HG02678 (cell line): ENCODE measurements at regions not wholly inside any gene's neighbourhood (a gene's known extent, or its start where the extent isn't known, plus 50 kb on each side); places are given as distances from the start of the nearest gene placed in this dataset.

ENCODE experiments used
- ATAC-seq: cut with Tn5 transposase; IDR thresholded peaks from one replicate; pipeline ENCODE4 v1.9.1; 2021; ENCODE audit warnings: mild to moderate bottlenecking, moderate library complexity; ENCODE audit not compliant: unreplicated experiment

DNA sequence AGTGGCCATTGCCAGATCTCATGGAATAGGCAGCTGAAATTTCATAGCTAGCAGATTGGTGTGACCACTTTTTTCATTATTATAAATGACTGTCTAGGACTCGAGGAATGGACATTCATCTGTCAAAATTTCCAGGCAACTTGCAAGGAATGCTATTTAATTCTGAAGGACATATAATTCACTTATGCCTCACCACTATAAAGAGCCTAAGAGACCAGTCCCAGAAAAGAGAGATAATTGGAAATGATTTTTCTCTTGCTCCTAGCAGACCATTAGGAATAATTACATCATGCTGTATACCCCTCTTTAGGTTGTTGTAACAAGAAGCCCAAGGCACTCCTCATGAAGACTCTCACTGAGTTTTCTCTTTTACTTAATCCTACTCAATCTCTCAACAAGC lies 557.4 kb upstream of the RAB6C start:
- ATAC-seq = no peak

DNA sequence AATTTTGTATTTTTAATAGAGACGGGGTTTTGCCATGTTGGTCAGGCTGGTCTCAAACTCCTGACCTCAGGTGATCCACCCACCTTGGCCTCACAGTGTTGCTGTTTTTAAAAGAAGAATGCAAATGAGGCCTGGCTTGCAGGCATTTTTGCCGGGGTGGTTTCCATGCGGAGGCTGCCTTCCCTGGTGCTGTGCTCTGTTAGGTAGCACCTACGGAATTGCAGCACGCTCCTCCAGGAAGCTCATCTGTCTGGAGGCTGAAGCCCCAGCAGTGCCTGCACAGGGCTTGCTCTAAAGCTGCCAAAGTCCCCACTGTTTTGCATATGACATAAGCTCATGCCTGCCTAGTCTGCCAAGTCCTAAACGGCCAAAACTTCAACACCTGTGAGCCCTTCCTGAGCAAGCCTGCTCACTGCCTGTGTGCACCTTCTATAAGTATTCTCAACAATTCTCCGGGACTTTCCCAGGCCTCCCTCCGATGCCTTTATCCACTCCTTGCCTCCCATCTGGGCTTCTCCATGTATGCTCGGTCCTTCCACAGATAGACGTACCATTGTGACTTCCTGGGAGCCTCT lies 551.3 kb upstream of the RAB6C start:
- ATAC-seq = no peak

- no peak for ATAC-seq
Measured at GRCh38 chr2:129430911-129431310, 548.6 kb upstream of the RAB6C start.

DNA sequence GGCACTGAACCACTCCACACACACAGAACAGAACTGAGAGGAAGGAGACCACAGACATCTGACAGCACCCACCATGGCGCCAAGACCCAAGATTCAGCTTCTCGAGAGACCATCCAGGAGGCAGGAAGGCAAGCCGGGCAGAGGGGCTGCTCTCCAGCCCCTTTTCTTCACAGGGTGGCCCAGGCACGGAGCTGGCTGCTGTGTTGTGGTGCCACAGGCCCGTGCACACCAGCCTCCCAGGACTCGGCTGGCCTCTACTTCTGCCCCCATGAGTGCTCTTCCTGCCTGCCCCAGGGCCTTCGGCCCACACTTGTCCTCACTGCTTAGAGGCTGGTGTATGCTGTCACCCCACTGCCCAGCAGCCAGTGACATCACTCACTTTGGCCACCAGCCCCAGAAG lies 547.6 kb upstream of the RAB6C start:
- ATAC-seq = no peak

DNA sequence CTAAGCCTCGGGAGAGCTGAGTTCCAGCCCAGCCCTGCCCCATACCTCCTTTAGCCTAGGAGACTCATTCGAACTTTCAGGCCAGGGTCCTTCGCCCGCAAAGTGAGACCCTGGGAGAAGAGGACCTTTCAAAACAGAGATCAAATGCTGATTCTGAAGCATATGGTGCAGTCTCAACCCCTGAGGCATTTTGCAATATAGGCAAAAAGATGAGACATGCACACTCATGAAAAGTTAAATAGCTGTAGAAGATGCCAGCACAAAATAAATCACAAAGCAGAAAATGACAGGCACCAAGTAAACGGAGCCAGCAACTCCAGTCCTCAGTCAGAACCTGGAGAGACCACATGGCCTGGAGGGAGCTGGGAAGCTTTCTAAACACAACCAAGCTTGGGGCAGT lies 542.7 kb upstream of the RAB6C start:
- no peak for ATAC-seq

DNA sequence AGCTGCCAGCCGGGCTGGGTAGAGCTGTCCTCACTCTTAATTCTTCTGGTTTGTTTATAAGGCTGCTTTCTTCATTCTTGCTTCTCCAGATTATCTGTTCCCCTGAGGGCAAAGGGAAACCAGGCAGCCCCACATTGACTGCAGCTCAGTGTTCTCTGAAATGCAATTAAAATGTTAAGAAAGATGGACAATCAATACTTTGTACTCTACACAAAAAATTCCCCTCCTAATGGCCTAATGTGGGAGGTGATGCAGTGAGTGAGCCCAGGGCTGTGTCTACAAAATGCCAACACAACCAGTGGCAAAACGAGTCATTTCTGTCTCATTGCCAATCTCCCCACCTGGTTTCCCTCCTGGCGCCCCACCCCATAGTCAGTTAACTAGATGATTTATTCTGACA lies 541.7 kb upstream of the RAB6C start:
- no peak for ATAC-seq

DNA sequence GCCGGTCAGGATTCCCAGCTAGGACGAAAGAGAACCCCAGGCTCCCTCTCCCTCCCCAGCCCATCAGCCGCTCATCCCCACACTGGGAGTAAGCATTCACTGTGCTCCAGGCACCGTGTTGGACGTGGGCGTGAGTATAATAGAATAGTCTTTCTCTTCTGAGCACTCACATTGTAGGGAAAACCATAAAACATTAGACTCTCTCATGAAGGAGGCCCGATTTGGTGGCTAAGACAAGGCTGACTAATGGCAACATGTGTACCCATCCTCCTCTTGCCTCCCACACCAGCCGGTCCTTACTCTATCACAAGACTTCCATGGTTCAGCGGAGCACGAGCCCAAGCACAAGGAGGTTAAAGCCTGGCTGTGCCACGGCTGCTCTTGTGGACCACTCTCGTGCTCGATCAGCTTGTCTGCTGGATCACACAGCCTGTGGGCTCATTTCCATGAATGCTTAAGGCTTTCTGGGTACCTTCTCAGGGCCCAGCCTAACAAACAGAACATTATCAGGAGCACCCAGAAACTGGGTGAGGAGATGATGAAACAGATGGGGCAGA lies 540.9 kb upstream of the RAB6C start:
- ATAC-seq = no peak

DNA sequence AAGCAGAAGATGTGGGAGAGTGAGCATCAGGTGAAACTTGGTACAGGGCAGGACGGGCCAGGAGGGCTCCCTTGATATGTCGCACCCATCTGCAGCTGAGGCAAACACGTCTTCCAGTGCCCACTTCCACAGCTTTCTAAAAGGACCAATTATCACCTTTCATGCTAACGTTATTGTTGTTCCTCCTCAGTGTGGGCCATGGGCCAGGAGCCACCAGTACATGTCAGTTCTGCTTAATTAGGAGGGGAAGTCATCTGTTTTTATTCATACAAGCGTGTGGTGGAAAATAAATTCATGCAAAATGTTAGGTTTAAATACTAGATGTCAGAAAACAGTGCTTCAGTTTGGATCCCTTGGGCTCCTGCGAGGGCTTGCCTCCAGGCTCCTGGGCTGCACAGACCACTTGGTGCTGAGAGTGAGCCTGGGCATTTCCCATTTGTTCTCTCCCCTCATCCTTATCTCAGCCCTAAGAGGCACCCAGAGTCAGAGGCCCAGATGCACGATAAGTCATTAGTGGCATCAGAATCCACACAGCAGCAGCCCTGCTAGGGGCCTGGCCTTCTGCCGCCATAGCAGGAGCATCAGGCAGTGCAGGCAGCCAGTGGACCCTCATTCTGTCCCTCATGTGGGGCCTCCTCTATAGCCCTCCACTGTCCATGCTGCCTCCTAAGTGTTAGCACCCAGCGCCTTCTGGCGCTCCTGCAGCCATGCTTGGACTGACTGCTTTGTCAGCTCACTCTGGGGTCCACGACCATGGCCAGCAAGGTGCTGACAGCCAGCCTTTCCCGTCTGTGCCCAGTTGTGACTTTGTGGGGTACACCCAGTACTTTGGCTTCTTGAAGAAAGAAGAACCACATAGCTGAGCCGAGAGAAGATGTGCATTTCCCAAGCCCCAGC lies 539.8 kb upstream of the RAB6C start:
- no peak for ATAC-seq

DNA sequence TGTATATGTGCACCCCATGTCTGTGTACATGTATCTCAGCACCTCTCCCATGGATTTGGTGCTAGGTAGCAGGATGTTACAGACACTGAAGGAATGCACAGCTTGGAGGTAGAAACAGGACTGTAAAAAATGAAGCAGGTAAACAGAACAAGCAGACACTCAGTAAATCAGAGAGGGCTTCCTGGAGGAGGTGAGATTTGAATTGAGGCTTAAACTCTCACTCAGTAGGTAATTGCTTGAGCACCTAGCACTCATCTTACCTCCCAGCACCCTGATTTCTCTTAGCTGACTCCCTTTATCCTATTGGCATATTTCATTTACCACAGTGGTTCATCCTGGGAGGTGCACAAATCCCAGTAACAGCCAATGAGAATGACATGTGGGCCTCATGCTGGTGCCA lies 537.9 kb upstream of the RAB6C start:
- ATAC-seq = no peak

DNA sequence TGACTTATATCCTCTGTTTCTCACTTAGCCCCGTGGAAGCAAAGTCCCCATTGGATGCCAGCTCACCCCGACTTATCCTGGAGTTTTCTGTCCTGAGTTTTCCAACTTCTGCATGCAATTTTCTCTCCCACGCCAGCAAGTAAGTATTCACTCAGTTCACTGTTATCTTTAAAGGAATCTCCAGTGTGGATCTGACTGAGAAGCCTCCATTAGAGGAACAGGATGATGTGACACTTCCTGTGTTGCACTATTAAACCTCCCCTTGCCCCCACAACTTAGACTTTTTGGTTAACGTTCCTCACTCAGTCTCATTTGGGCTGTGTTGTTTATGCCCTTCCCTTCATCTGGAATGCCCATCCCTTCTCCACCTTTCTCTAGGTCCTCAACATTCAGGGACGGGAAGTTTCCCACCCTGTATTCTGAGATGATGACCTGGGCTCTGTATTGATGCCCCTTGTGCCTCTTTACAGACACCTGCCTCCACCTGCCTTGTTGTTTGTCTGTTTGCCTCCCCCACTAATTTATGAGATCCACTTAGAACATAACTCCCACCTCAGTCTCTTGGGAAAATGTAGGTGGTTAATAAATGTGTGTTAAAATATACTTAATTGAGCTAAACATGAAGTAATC lies 536.1 kb upstream of the RAB6C start:
- ATAC-seq = no peak

DNA sequence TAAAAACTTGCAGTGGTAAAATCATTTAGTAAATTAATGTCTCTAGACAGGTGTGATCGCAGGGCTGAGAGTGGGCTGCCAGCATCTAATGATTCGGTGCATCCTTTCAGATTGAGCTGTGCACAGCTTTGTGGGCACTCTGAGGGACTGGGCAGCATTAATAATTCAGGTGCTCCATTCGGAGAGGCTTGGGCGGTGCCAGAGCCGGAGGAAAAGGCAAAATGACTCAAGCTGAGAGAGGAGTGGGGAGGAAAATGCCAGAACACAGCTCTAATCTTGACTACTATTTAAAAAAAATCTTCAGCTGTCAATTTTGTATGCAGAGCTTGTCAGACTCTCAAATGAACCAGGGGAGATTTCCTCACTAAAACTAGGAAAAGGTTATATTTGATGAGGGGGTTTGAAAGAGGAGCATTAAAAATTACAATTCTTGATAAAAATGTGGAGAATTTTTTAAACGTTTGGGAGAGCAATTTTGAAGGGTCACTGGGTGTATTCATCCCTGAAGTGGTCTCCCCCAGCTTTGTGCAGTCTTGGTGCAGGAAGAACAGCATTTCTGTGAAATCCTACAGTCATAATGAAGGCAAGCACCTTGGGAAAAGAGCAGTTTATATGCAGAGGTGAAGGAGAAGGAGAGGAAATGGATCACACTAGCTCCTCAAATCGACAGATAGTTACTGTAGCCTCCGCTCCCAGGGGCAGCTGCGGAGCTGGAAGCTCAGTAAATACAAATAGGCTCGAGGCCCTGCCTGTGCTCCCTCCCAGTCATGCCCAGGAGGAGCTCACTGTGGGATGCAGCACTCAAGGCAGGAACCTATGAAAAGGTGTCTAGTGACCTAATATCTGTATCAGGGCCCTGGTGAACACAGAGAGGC lies 535.4 kb upstream of the RAB6C start:
- no peak for ATAC-seq

- no peak for ATAC-seq
Measured at GRCh38 chr2:129444751-129445150, 534.7 kb upstream of the RAB6C start.

GRCh38 chr2:129456691-129457090 lies 522.8 kb upstream of the RAB6C start:
- no peak for ATAC-seq

- ATAC-seq = no peak
Measured at GRCh38 chr2:129457277-129457818, 522.1 kb upstream of the RAB6C start.

DNA sequence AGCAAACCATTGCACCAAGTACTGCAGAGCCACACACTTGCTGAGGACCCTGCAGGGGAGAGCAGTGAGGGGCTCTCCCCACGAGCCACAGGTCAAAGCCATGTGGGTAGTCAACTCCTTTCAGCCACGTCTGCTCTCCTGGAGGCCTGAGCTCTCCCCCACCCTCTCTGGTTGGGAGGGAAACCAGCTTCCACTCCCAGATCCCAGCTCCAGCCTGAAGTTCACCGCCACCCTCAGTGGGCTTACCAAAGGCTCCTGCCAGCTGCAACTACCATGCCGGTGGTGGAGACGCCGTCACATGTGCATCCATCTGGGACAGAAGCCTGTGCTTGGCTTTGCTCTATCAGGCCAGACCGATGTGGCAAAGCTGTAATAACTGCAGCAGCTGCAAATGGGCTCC lies 521.5 kb upstream of the RAB6C start:
- ATAC-seq = no peak

GRCh38 chr2:129458436-129458835 lies 521.0 kb upstream of the RAB6C start:
- no peak for ATAC-seq

- ATAC-seq = no peak
Measured at GRCh38 chr2:129459200-129459876, 520.1 kb upstream of the RAB6C start.

DNA sequence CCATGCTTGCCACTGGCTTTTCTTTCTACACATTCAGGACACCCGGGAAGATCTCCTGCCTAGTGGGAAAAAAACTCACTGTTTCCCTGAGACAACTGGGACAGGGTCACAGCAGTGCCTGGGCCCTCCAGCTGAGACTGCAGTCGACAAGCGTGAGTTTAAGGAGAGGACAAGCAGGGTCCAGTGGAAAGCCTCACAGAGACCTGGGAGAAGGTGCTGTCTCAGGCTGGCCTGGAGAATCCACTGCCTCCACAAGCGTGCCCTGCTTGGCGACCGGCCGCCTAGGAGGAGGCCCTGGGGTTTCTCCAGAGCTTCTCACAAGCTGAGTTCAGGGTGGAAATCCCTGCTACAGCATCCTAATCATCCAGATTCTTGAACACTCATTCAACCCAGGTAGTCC lies 519.6 kb upstream of the RAB6C start:
- no peak for ATAC-seq

DNA sequence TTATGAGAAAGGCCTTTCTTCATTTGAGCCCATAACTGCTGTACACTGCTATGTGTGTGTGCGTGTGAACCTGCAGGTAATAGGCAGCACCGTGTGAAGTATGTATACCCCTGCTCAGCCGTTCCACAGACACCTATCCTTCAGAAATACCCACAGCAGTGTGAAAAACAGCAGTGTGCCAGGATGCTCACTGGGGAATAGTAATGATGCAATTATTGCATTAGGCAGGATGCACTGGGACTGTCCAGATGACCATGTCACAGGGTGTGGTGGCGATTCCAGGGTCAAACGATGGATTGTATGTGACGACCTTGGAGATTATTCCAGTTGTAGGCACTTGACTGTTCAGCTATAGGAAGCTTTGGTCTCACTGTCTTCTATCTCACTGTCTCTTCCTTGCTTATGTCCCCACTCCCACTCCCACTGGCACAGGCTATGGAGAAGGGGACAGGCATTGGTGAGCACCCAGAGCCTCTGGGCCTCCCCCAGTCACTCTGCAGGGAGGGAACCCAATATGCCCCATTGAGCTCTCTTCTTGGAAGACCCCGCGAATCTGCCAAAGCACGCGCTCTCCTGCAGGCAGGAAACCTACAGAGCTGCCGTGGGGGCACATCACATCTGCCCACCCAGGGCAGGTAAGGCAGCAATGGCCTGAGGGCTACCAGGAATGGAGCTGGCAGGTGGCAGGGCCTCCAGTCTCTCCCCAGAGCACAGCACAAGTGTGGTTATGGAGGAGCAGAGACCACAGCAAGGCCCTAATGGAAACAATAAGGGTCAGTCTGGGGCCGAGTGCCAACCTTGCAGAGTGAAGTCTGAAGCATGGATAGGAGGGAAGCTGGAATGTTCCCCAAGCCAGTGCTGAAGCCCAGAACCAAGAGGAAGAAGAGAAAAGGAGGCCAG lies 518.9 kb upstream of the RAB6C start:
- no peak for ATAC-seq
